HG03135 (cell line): ENCODE measurements at regions not wholly inside any gene's neighbourhood (a gene's known extent, or its start where the extent isn't known, plus 50 kb on each side); places are given as distances from the start of the nearest gene placed in this dataset.

Experiments used
- ATAC-seq: cut with Tn5 transposase; IDR thresholded peaks from one replicate; pipeline ENCODE4 v1.9.1; 2021; ENCODE audit warnings: mild to moderate bottlenecking, moderate library complexity; ENCODE audit not compliant: unreplicated experiment

GRCh38 chr6:43940071-43940392 is 170.0 kb downstream of the VEGFA start:
- ATAC-seq = no peak

GRCh38 chr6:43939281-43940070 is 169.5 kb downstream of the VEGFA start:
- ATAC-seq = no peak

- no peak for ATAC-seq
Measured at GRCh38 chr6:43938178-43939105, 168.4 kb downstream of the VEGFA start.

- ATAC-seq = no peak
Measured at GRCh38 chr6:43937236-43938177, 167.5 kb downstream of the VEGFA start.

GRCh38 chr6:43936476-43936875 is 166.5 kb downstream of the VEGFA start:
- ATAC-seq = no peak

GRCh38 chr6:43935921-43936439 is 166.0 kb downstream of the VEGFA start:
- no peak for ATAC-seq

- no peak for ATAC-seq
Measured at GRCh38 chr6:43934803-43935602, 165.0 kb downstream of the VEGFA start.

- no peak for ATAC-seq
Measured at GRCh38 chr6:43934183-43934802, 164.3 kb downstream of the VEGFA start.

GRCh38 chr6:43933148-43933885 is 163.3 kb downstream of the VEGFA start:
- ATAC-seq = no peak

GRCh38 chr6:43932259-43933147 is 162.5 kb downstream of the VEGFA start:
- ATAC-seq = no peak

- ATAC-seq = no peak
Measured at GRCh38 chr6:43931201-43931600, 161.2 kb downstream of the VEGFA start.

- ATAC-seq = no peak
Measured at GRCh38 chr6:43930440-43931154, 160.6 kb downstream of the VEGFA start.

GRCh38 chr6:43929511-43929910 is 159.5 kb downstream of the VEGFA start:
- ATAC-seq = no peak

GRCh38 chr6:43927532-43928210 is 157.7 kb downstream of the VEGFA start:
- no peak for ATAC-seq

- no peak for ATAC-seq
Measured at GRCh38 chr6:43926634-43927531, 156.9 kb downstream of the VEGFA start.
